Activated CD4-positive, alpha-beta T cell treated with anti-CD3 and anti-CD28 coated beads for 36 hours (primary cell): ENCODE measurements at regions not wholly inside any gene's neighbourhood (a gene's known extent, or its start where the extent isn't known, plus 50 kb on each side); places are given as distances from the start of the nearest gene placed in this dataset.
"Not testable (repeated sequence)": the region's sequence is repeated elsewhere in the genome, so short reads cannot be mapped to it uniquely, and the experiment has no call there.

Experiments used
- ATAC-seq: fragments of 200-7000 bp; cut with Tn5 transposase; one replicate; pipeline ENCODE4 v1.10.0; 2021; ENCODE audit warnings: mild to moderate bottlenecking, moderate library complexity
- CTCF ChIA-PET: fragments of 350-600 bp; sonication (Branson Sonifier 250); formaldehyde crosslinking; loops from one replicate; lab custom pipeline; 2021; ENCODE audit warnings: antibody characterized with exemption; lab: Charles Lee
- POLR2A ChIA-PET: fragments of 350-600 bp; sonication (Branson Sonifier 250); formaldehyde crosslinking; loops from one replicate; lab custom pipeline; 2021; ENCODE audit warnings: antibody characterized with exemption, inconsistent platforms; lab: Charles Lee
- DNase-seq: peaks from one replicate; pipeline ENCODE4 v3.0.0-alpha.2; 2020
- H3K27ac Mint-ChIP-seq: one replicate; pipeline ENCODE4 v1.8.0; 2021; ENCODE audit warnings: mixed read lengths
- H3K27me3 Mint-ChIP-seq: one replicate; pipeline ENCODE4 v1.8.0; 2021; ENCODE audit warnings: mixed read lengths
- H3K36me3 Mint-ChIP-seq: one replicate; pipeline ENCODE4 v1.8.0; 2021; ENCODE audit warnings: low read depth, mixed read lengths
- H3K4me1 Mint-ChIP-seq: one replicate; pipeline ENCODE4 v1.8.0; 2021; ENCODE audit warnings: mixed read lengths
- H3K4me3 Mint-ChIP-seq: one replicate; pipeline ENCODE4 v1.8.0; 2021; ENCODE audit warnings: mild to moderate bottlenecking, moderate library complexity, mixed read lengths
- H3K9me3 Mint-ChIP-seq: one replicate; pipeline ENCODE4 v1.8.0; 2021; ENCODE audit warnings: low read depth, mixed read lengths
- intact Hi-C, 2 experiments: fragments of 100-400 bp; cut with DNase I in 1 of 2; cut with micrococcal nuclease in 1 of 2; formaldehyde crosslinking; loops; one replicate each; pipeline versions ENCODE4 v1.14.2 to v1.15.1; 2022 to 2024; cut with DNase I, micrococcal nuclease

DNA sequence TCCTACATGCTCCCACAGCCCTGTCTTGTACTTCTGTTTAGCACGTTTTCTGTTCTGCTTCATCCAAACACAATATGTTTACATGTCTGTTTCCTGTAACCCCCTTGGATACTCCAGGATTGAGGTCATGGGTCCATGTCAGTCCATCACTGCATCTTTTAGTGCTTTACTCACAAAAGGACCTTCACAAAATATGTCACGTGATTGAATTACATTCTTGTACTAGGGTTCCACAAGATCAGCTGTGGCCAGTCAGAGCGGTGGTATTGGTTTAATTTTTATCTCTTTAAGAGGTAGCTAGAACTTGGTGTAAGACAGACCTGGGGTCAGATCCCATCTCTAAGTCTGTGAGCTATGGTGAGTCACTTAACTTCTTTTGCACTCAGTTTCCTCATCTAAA, 201.2 kb upstream of the FAM78B start:
- H3K4me1 Mint-ChIP-seq, result no peaks in the 10 kb centered on the region
- H3K27me3 Mint-ChIP-seq, result no peaks in the 10 kb centered on the region
- DNase-seq (no peak), ATAC-seq (no peak)
- CTCF ChIA-PET, result interaction anchor here (0.7 kb wide), 1 partner anchor 423 kb away, joined by 4 read pairs; no protein-coding TSS in a partner anchor
- no peak overlapping the region for H3K27ac Mint-ChIP-seq
- no peak overlapping the region for H3K4me3 Mint-ChIP-seq
- no peaks in the 10 kb centered on the region for H3K9me3 Mint-ChIP-seq
- POLR2A ChIA-PET, result no interaction called here
- H3K36me3 Mint-ChIP-seq, result no peaks in the 10 kb centered on the region
- intact Hi-C loops, result no loop called here

DNA sequence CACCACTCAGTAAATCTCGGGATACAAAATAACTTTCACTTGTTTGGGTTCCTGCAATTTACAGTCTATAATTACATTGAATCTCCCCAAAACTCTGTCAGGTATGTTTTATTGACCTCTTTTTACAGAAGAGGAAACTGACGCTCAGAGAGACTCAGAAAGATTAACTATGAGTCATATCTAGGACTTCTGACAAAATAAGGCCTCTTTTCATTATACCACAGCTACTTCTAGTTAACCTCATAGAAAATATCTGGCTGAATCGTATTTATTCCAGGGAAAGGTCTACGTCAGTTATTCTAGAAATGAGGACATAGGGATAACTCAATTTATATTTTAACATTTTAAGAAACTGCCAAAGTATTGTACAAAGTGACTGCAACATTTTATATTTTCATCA, 211.1 kb upstream of the FAM78B start:
- ChIA-PET CTCF (no interaction called here), POLR2A (no interaction called here)
- no peaks in the 10 kb centered on the region for H3K36me3 Mint-ChIP-seq
- peaks cover 5% of the 10 kb centered on the region for H3K27me3 Mint-ChIP-seq
- ATAC-seq (no peak), DNase-seq (no peak)
- no peaks in the 10 kb centered on the region for H3K9me3 Mint-ChIP-seq
- H3K4me1 Mint-ChIP-seq, result peaks cover 2% of the 10 kb centered on the region
- no peak overlapping the region for H3K27ac Mint-ChIP-seq
- intact Hi-C loops, result no loop called here
- H3K4me3 Mint-ChIP-seq, result no peak overlapping the region

DNA sequence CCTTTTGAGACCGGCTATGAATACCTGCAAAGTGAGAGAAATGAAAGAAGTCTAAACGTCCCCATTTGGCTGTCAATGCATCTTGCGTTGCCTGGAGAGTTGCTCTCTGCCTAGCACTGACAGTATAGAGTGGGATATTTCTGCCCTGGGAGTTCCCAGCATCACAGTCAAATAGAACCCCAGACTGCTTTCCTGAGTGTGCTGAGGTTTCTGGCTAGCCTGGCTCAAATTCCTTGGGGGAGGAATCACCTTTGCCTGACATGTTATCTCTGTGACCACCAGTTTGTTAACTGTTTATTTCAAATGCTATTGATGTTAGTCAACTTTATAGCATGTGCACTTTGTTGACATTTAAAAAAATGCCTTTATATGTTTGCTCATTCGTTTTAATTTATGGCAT, 212.0 kb upstream of the FAM78B start:
- no peak overlapping the region for H3K27ac Mint-ChIP-seq
- ChIA-PET CTCF (no interaction called here), POLR2A (no interaction called here)
- H3K4me3 Mint-ChIP-seq, result no peak overlapping the region
- DNase-seq (no peak), ATAC-seq (no peak)
- H3K9me3 Mint-ChIP-seq, result no peaks in the 10 kb centered on the region
- no peaks in the 10 kb centered on the region for H3K36me3 Mint-ChIP-seq
- peaks cover 2% of the 10 kb centered on the region for H3K4me1 Mint-ChIP-seq
- peaks cover 5% of the 10 kb centered on the region for H3K27me3 Mint-ChIP-seq
- intact Hi-C loops, result no loop called here

DNA sequence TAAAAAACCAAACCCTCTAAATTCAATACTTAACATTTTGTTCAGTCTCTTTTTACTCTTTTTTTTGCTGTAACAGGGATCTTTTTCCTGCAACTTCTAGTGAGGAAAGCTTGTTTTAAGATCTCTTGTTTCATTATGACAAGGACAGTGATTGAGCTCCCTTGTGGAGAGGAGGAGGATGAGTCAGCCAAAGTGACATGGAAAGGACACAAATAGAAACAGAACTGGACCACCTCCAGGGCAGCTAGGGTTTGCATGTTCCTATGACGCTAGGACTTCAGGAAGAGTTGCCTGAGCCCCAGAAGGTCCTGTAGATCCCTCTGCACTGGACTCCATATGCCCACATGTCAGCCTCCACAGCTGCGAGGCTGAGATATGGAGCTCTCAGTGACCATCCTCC, 212.6 kb upstream of the FAM78B start:
- H3K9me3 Mint-ChIP-seq, result no peaks in the 10 kb centered on the region
- H3K4me1 Mint-ChIP-seq, result peaks cover 2% of the 10 kb centered on the region
- peaks cover 8% of the 10 kb centered on the region for H3K27me3 Mint-ChIP-seq
- H3K4me3 Mint-ChIP-seq, result no peak overlapping the region
- CTCF ChIA-PET, result no interaction called here
- ATAC-seq, result peak; percentile 33
- POLR2A ChIA-PET, result no interaction called here
- peak; percentile 4 for DNase-seq
- intact Hi-C loops, result no loop called here
- no peaks in the 10 kb centered on the region for H3K36me3 Mint-ChIP-seq
- H3K27ac Mint-ChIP-seq, result no peak overlapping the region

- POLR2A ChIA-PET, result no interaction called here
- Mint-ChIP-seq H3K4me1 (no peaks in the 10 kb centered on the region), H3K4me3 (no peak overlapping the region), H3K36me3 (no peaks in the 10 kb centered on the region), H3K27me3 (peaks cover 8% of the 10 kb centered on the region), H3K27ac (no peak overlapping the region), H3K9me3 (no peaks in the 10 kb centered on the region)
- CTCF ChIA-PET, result interaction anchor here (0.6 to 1.4 kb wide), 2 partner anchors 36 to 176 kb away, joined by 3 to 4 read pairs; no protein-coding TSS in a partner anchor
- intact Hi-C loops, result no loop called here
- no peak for DNase-seq
- ATAC-seq, result no peak
These were observed 216.3 kb upstream of the FAM78B start for GRCh38 chr1:166383137-166383536.

DNA sequence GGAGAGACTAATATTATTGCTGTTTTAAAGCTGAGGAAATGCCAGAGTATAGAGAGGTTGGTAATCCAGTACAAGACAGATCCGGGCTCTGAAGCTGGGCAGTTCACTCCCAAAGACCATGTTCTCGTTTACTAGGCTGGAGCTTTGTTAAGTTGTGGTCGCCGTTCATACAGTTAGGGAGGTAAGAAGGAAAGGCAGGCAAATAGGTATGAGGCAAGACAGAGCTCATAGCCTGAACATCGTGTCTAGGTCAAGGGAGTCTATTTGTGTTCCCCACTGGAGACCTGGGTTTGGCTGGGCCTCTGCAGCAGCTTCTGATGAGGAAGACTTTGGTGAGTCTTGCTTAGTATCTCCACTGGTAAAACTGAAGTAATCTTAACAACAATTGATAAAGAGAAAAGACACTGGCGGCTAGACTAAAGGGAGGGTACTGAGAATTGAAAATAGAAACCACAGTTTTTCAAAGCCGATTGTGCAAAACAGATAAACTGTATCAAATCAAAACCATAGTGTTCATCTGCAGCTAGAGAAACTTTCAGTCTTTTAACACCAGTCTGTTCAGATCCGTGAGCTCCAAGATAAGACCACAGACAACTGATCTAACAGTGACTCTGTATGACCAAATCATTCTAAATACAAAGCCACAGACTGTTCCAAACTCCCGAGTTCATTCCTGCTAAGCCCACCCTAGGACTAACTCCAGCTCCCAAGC, 217.0 kb upstream of the FAM78B start:
- POLR2A ChIA-PET, result no interaction called here
- no peak for ATAC-seq
- Mint-ChIP-seq H3K4me3 (no peak overlapping the region), H3K27me3 (peaks cover 10% of the 10 kb centered on the region), H3K4me1 (no peaks in the 10 kb centered on the region), H3K9me3 (no peaks in the 10 kb centered on the region), H3K27ac (no peak overlapping the region), H3K36me3 (no peaks in the 10 kb centered on the region)
- CTCF ChIA-PET, result interaction anchor here (0.6 kb wide), 1 partner anchor 177 kb away, joined by 4 read pairs; no protein-coding TSS in a partner anchor
- intact Hi-C loops, result no loop called here
- no peak for DNase-seq

DNA sequence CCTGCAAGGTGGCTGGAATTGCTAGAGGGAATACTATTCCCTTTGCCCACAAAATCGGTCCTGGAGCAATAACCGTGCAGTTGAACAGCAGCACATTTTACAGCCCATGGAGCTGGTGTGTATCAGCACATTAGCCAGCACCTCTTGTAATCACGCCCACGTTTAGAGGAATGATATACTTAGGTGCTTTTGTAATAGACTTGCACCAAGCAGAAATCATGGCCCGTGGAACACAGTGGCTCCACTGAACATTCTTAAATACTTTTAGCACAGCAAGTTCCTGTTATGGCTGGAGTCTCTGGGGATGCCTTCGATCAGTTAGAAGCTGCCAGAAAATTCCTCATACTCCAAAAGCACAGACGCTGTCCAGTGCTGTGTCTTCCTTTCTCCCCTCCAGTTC, 218.1 kb upstream of the FAM78B start:
- Mint-ChIP-seq H3K27me3 (peaks cover 11% of the 10 kb centered on the region), H3K36me3 (no peaks in the 10 kb centered on the region), H3K4me3 (no peak overlapping the region), H3K27ac (no peak overlapping the region), H3K9me3 (no peaks in the 10 kb centered on the region), H3K4me1 (no peaks in the 10 kb centered on the region)
- no peak for DNase-seq
- no peak for ATAC-seq
- ChIA-PET CTCF (interaction anchor here (1.2 kb wide), 1 partner anchor 95 kb away, joined by 3 read pairs; no protein-coding TSS in a partner anchor), POLR2A (no interaction called here)
- intact Hi-C loops, result no loop called here

DNA sequence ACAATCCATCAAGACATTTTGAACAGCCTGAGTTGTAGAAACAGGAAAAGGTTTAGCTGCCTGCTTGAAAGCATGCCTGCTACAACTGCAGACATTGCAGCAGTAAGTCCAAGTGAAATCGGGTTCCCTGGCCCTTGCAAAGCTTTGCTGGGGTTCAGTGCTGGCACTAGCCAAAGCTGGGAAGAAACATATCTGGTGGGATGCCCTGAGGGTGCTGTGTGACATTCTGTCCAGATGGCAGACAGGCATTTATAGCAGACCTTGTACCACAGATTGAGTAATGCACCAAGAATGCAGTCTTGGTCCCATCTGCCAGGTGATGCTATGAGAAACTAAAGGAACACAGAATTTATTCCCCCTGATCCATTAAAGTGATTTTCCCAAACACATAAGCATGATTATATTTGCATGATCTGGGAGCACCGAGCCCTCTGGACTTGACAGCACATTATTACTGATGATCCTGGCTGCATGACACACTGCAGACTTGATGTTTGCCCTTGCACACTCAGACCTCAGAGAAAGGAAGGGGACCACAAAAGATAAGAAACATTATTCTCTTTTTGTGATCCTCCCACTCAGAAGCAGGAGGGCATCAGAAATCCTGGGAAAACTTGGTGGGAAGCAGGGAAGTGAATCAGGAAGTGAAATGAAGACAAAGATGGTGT, 223.7 kb upstream of the FAM78B start:
- intact Hi-C loops, result no loop called here
- Mint-ChIP-seq H3K4me1 (no peaks in the 10 kb centered on the region), H3K36me3 (no peaks in the 10 kb centered on the region), H3K27me3 (peaks cover 7% of the 10 kb centered on the region), H3K27ac (no peak overlapping the region), H3K4me3 (no peak overlapping the region), H3K9me3 (no peaks in the 10 kb centered on the region)
- ChIA-PET POLR2A (no interaction called here), CTCF (no interaction called here)
- ATAC-seq, result no peak
- no peak for DNase-seq

DNA sequence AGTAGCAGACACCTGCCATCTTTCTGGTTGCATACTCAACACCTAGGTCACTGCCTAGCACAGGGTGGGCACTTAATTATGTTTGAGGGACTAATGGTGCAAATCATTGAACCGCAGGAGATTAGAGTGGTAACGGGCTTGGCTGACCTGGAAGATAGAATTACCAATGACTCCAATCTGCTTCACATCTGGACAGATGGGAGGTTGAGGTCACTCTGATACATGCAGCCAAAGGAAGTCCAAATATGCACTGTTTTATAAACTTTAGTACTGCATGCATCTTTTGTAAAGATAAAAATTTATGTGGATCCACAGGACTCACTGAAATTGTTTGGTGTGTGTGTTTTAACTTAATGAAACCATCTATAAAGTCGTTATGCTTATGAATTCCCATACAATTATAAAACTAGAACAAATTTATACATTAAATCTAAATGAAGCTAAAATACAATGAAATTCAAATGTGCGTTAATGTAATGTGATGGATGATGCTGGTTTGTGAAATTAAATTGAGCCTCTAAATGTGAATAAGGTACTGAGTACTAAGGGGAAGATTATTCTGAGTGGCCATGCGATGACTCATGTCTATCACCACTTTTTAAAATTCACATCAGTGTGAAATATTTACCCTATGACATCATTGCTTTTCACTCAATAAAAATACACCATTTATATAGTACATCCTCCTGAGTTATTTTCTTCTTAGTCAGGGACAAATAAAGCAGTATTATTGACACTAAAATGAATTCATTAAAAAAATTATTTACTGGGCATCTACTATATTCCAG, 224.7 kb upstream of the FAM78B start:
- DNase-seq (no peak), ATAC-seq (no peak)
- ChIA-PET POLR2A (no interaction called here), CTCF (no interaction called here)
- Mint-ChIP-seq H3K36me3 (no peaks in the 10 kb centered on the region), H3K27me3 (peaks cover 7% of the 10 kb centered on the region), H3K27ac (no peak overlapping the region), H3K4me3 (no peak overlapping the region), H3K4me1 (no peaks in the 10 kb centered on the region), H3K9me3 (no peaks in the 10 kb centered on the region)
- intact Hi-C loops, result no loop called here

DNA sequence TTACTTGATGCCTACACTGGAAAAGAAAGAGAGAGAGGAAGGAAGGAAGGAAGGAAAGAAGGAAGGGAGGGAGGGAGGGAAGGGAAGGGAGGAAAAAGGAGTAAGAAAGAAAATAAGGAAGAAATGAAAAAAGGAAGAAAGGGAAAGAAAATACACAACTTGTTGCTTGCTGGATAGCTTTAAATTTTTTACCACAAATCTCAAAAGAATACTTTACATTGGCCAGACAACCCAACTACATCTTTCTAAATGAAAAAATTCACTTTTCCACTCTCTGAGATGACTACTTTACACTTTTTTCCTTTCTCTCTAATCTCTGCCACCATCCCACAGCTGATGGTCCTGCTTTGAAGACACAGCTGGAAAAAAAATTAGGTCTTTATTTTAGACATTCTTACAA, 228.9 kb upstream of the FAM78B start:
- no peaks in the 10 kb centered on the region for H3K9me3 Mint-ChIP-seq
- H3K27ac Mint-ChIP-seq, result no peak overlapping the region
- H3K4me3 Mint-ChIP-seq, result no peak overlapping the region
- no peaks in the 10 kb centered on the region for H3K4me1 Mint-ChIP-seq
- H3K36me3 Mint-ChIP-seq, result no peaks in the 10 kb centered on the region
- CTCF ChIA-PET, result no interaction called here
- no peak for ATAC-seq
- POLR2A ChIA-PET, result no interaction called here
- DNase-seq, result no peak
- intact Hi-C loops, result no loop called here
- H3K27me3 Mint-ChIP-seq, result peaks cover under 1% of the 10 kb centered on the region

GRCh38 chr1:166409253-166410082, 242.7 kb upstream of the FAM78B start:
- H3K36me3 Mint-ChIP-seq, CTCF ChIA-PET, H3K27ac Mint-ChIP-seq, ATAC-seq, H3K27me3 Mint-ChIP-seq, H3K4me1 Mint-ChIP-seq, intact Hi-C loops, H3K4me3 Mint-ChIP-seq, POLR2A ChIA-PET, DNase-seq: not testable (repeated sequence)
- peaks cover 13% of the 10 kb centered on the region for H3K9me3 Mint-ChIP-seq
